Ishikawa (cell line): ENCODE measurements at regions not wholly inside any gene's neighbourhood (a gene's known extent, or its start where the extent isn't known, plus 50 kb on each side); places are given as distances from the start of the nearest gene placed in this dataset.

Experiments
- CEBPB ChIP-seq: IDR thresholded peaks from 2 replicates; pipeline ENCODE4 v1.6.1; 2012
- CREB1 ChIP-seq: IDR thresholded peaks from 2 replicates; pipeline ENCODE4 v1.6.1; 2012; ENCODE audit warnings: low read depth
- EGR1 ChIP-seq: IDR thresholded peaks from 2 replicates; pipeline ENCODE4 v1.6.1; 2012
- EP300 ChIP-seq: IDR thresholded peaks from 2 replicates; pipeline ENCODE4 v1.6.1; 2012; ENCODE audit warnings: borderline replicate concordance
- FOXM1 ChIP-seq: IDR thresholded peaks from 2 replicates; pipeline ENCODE4 v1.6.1; 2012; ENCODE audit warnings: low read depth, borderline replicate concordance
- MAX ChIP-seq: IDR thresholded peaks from 2 replicates; pipeline ENCODE4 v1.6.1; 2012
- NFIC ChIP-seq: IDR thresholded peaks from 2 replicates; pipeline ENCODE4 v1.6.1; 2012
- RAD21 ChIP-seq: IDR thresholded peaks from 2 replicates; pipeline ENCODE4 v1.6.1; 2012; ENCODE audit warnings: low read depth
- REST ChIP-seq: IDR thresholded peaks from 2 replicates; pipeline ENCODE4 v1.6.1; 2012; ENCODE audit warnings: low read depth, mild to moderate bottlenecking
- TAF1 ChIP-seq: IDR thresholded peaks from 2 replicates; pipeline ENCODE4 v1.6.1; 2012; ENCODE audit warnings: low read depth, mild to moderate bottlenecking
- TCF12 ChIP-seq: IDR thresholded peaks from 2 replicates; pipeline ENCODE4 v1.6.1; 2012; ENCODE audit warnings: low read depth
- TEAD4 ChIP-seq: IDR thresholded peaks from 2 replicates; pipeline ENCODE4 v1.6.1; 2012
- USF1 ChIP-seq: IDR thresholded peaks from 2 replicates; pipeline ENCODE4 v1.6.1; 2012
- YY1 ChIP-seq: IDR thresholded peaks from 2 replicates; pipeline ENCODE4 v1.6.1; 2012; ENCODE audit warnings: low read depth
- ZBTB7A ChIP-seq: IDR thresholded peaks from 2 replicates; pipeline ENCODE4 v1.6.1; 2012; ENCODE audit warnings: low read depth

- TF ChIP-seq FOXM1 (no peak), CREB1 (no peak), RAD21 (peak; percentile 33; the same call in 1 of the 2 replicates), USF1 (no peak), MAX (no peak), TEAD4 (no peak)
These were observed 91.2 kb downstream of the IRX5 start for GRCh38 chr16:55021595-55022475.

- TF ChIP-seq ZBTB7A (no peak), FOXM1 (no peak), EP300 (no peak), YY1 (no peak), REST (no peak), NFIC (no peak), MAX (no peak)
These were observed 98.8 kb downstream of the IRX5 start for GRCh38 chr16:55029509-55029908.

GRCh38 chr16:55030944-55031343, 100.3 kb downstream of the IRX5 start:
- TF ChIP-seq MAX (no peak), REST (no peak), TAF1 (no peak), NFIC (no peak)

GRCh38 chr16:55031481-55031880, 100.8 kb downstream of the IRX5 start:
- TF ChIP-seq USF1: no peak

- no peak for TF ChIP-seq CEBPB
- TF ChIP-seq YY1: no peak
- TF ChIP-seq NFIC: no peak
These were observed 102.8 kb downstream of the IRX5 start for GRCh38 chr16:55033225-55034156.

- TF ChIP-seq RAD21 (peak; percentile 43; the same call in 1 of the 2 replicates), YY1 (no peak)
These were observed 104.4 kb downstream of the IRX5 start for GRCh38 chr16:55035029-55035428.

GRCh38 chr16:55035956-55036355, 105.3 kb downstream of the IRX5 start:
- TF ChIP-seq EGR1: no peak
- TF ChIP-seq EP300: no peak
- TF ChIP-seq FOXM1: no peak
- TF ChIP-seq REST: no peak
- TF ChIP-seq RAD21: no peak
- no peak for TF ChIP-seq TEAD4
- TF ChIP-seq CREB1: no peak
- no peak for TF ChIP-seq TCF12
- no peak for TF ChIP-seq NFIC
- no peak for TF ChIP-seq MAX
- TF ChIP-seq CEBPB: no peak
- TF ChIP-seq TAF1: no peak
- no peak for TF ChIP-seq USF1
- TF ChIP-seq YY1: no peak
- no peak for TF ChIP-seq ZBTB7A
